ENCODE measurements at regions not wholly inside any gene's neighbourhood (a gene's known extent, or its start where the extent isn't known, plus 50 kb on each side); places are given as distances from the start of the nearest gene placed in this dataset.

GRCh38 chr11:35077709-35078469 is 61.1 kb upstream of the CD44 start:
- no peak for DNase-seq (ENCODE audit: low read depth in 1 of 2, low spot score in 1 of 2)

- DNase-seq (ENCODE audit: low read depth in 1 of 2, low spot score in 1 of 2) = no peak
Measured at GRCh38 chr11:35078470-35078735, 60.6 kb upstream of the CD44 start.

- DNase-seq (ENCODE audit: low read depth in 1 of 2, low spot score in 1 of 2) = no peak
Measured at GRCh38 chr11:35079611-35080010, 59.4 kb upstream of the CD44 start.

GRCh38 chr11:35082321-35083180 is 56.4 kb upstream of the CD44 start:
- DNase-seq (ENCODE audit: low read depth in 1 of 2, low spot score in 1 of 2) = peak; percentile 60 to 61

- no peak for DNase-seq (ENCODE audit: low read depth in 1 of 2, low spot score in 1 of 2)
Measured at GRCh38 chr11:35083181-35083430, 55.9 kb upstream of the CD44 start.

GRCh38 chr11:35083431-35084238 is 55.3 kb upstream of the CD44 start:
- peak; percentile 31 to 55 for DNase-seq (ENCODE audit: low read depth in 1 of 2, low spot score in 1 of 2)

GRCh38 chr11:35084817-35085440 is 54.0 kb upstream of the CD44 start:
- no peak for DNase-seq (ENCODE audit: low read depth in 1 of 2, low spot score in 1 of 2)

GRCh38 chr11:35085531-35086165 is 53.3 kb upstream of the CD44 start:
- DNase-seq (ENCODE audit: low read depth in 1 of 2, low spot score in 1 of 2) = no peak

- no peak for DNase-seq (ENCODE audit: low read depth in 1 of 2, low spot score in 1 of 2)
Measured at GRCh38 chr11:35087648-35088047, 51.3 kb upstream of the CD44 start.

- no peak for DNase-seq (ENCODE audit: low read depth in 1 of 2, low spot score in 1 of 2)
Measured at GRCh38 chr11:35088226-35088625, 50.7 kb upstream of the CD44 start.

GRCh38 chr11:35088676-35089075 is 50.3 kb upstream of the CD44 start:
- no peak for DNase-seq (ENCODE audit: low read depth in 1 of 2, low spot score in 1 of 2)
